K562 (cell line): ENCODE measurements at regions not wholly inside any gene's neighbourhood (a gene's known extent, or its start where the extent isn't known, plus 50 kb on each side); places are given as distances from the start of the nearest gene placed in this dataset.

ENCODE experiments used
- ATAC-seq: fragments of 200-7000 bp; cut with Tn5 transposase; 3 replicates; pipeline ENCODE4 v1.9.1; 2020; ENCODE audit warnings: moderate library complexity
- BruUV-seq: library from RNA; stranded (reverse); fragments of 400-500 nt; replicated peaks from 2 replicates; lab custom pipeline; 2021; lab: Mats Ljungman, UMichigan
- CTCF ChIA-PET: fragments of 300-600 bp; formaldehyde crosslinking; extraction: SDS; loops from one replicate; lab custom pipeline; 2021; ENCODE audit warnings: low intra/inter-chr PET ratio; lab: Yijun Ruan, JAX
- POLR2A ChIA-PET: fragments of 300-600, 350-650 bp; sonication (Branson Sonifier 250); formaldehyde crosslinking; extraction: SDS; loops from one replicate; lab custom pipeline; 2021; ENCODE audit warnings: antibody characterized with exemption, inconsistent platforms; lab: Yijun Ruan, JAX
- DNase-seq, 4 experiments: peaks; one replicate each; pipeline versions ENCODE4 v3.0.0 to v3.0.0-alpha.2; 2011 to 2018; ENCODE audit warnings: low spot score in 3 of 4, mixed read lengths in 3 of 4; ENCODE audit errors: extremely low read depth in 1 of 4
- FAIRE-seq: peaks from 2 replicates; lab custom pipeline; 2011; peaks lifted over from hg19 to GRCh38; lab: Jason Lieb, UNC
- H2AFZ ChIP-seq: 2 replicates; pipeline ENCODE4 v1.6.0; 2011; ENCODE audit warnings: low read depth, low read length, control low read depth, inconsistent platforms
- H3K27ac ChIP-seq: fragments of 200-600 bp; 3 replicates; pipeline ENCODE4 v1.8.0; 2011; ENCODE audit warnings: low read depth, mild to moderate bottlenecking, control low read depth, inconsistent platforms, low read length, moderate library complexity, mixed read lengths; ENCODE audit errors: extremely low read depth
- H3K27me3 ChIP-seq, 2 experiments: fragments of 300-600 bp in 1 of 2; 2 replicates in 1 of 2; 3 replicates in 1 of 2; pipeline versions ENCODE4 v1.6.0 to v1.8.0; 2011; ENCODE audit warnings: inconsistent platforms in 2 of 2, low read length in 2 of 2, mild to moderate bottlenecking in 1 of 2, mixed read lengths in 1 of 2, moderate library complexity in 1 of 2; ENCODE audit not compliant: control insufficient read depth in 2 of 2, insufficient read depth in 2 of 2
- H3K36me3 ChIP-seq: fragments of 300-600 bp; 3 replicates; pipeline ENCODE4 v1.8.0; 2011; ENCODE audit warnings: mild to moderate bottlenecking, low read length, inconsistent platforms; ENCODE audit not compliant: control insufficient read depth, insufficient read depth
- H3K4me1 ChIP-seq, 2 experiments: fragments of 200-600 bp in 1 of 2; replicated peaks in 1 of 2; 2 replicates in 1 of 2; 3 replicates in 1 of 2; pipeline versions ENCODE4 v1.5.1 to v1.8.0; 2011; ENCODE audit warnings: inconsistent platforms in 2 of 2, low read length in 2 of 2, mild to moderate bottlenecking in 1 of 2, mixed read lengths in 1 of 2, moderate library complexity in 1 of 2; ENCODE audit not compliant: control insufficient read depth in 2 of 2, insufficient read depth in 2 of 2
- H3K4me2 ChIP-seq: 2 replicates; pipeline ENCODE4 v1.6.1; 2011; ENCODE audit warnings: low read length, control low read depth, inconsistent platforms, mixed read lengths; ENCODE audit not compliant: insufficient read depth
- H3K4me3 ChIP-seq: fragments of 200-600 bp; sonication (generic), shearing (Covaris generic); 2 replicates; pipeline ENCODE4 v1.5.1; 2016; ENCODE audit warnings: control low read depth, inconsistent platforms
- H3K79me2 ChIP-seq: fragments of 200-600 bp; 3 replicates; pipeline ENCODE4 v1.8.0; 2011; ENCODE audit warnings: low read length, inconsistent platforms; ENCODE audit not compliant: control insufficient read depth, insufficient read depth
- H3K9ac ChIP-seq, 2 experiments: 2 replicates each; pipeline versions ENCODE4 v1.6.0 to v1.6.1; 2011; ENCODE audit warnings: low read depth in 2 of 2, low read length in 2 of 2, control low read depth in 1 of 2, inconsistent platforms in 1 of 2, mild to moderate bottlenecking in 1 of 2, mixed read lengths in 1 of 2; ENCODE audit not compliant: insufficient read depth in 1 of 2
- H3K9me1 ChIP-seq: one replicate; pipeline ENCODE4 v1.6.0; 2011; ENCODE audit warnings: inconsistent platforms, mild to moderate bottlenecking, low read length, moderate library complexity; ENCODE audit not compliant: control insufficient read depth, insufficient read depth
- H3K9me3 ChIP-seq: replicated peaks from 2 replicates; pipeline ENCODE4 v1.5.1; 2011; ENCODE audit warnings: low read depth, low read length, inconsistent platforms; ENCODE audit not compliant: control insufficient read depth, insufficient read depth
- H4K20me1 ChIP-seq: replicated peaks from 2 replicates; pipeline ENCODE4 v1.6.1; 2011; ENCODE audit warnings: low read length, inconsistent platforms, mixed read lengths; ENCODE audit not compliant: control insufficient read depth, insufficient read depth
- ETS2 ChIP-seq: IDR thresholded peaks from 2 replicates; pipeline ENCODE4 v1.6.1; 2016; ENCODE audit warnings: borderline replicate concordance, missing genetic modification characterization, mild to moderate bottlenecking, moderate library complexity, missing compliant biosample characterization; ENCODE audit not compliant: poor library complexity, severe bottlenecking
- HNRNPLL ChIP-seq: fragments of 200-400 bp; formaldehyde crosslinking; IDR thresholded peaks from 2 replicates; pipeline ENCODE4 v1.6.1; 2017; ENCODE audit warnings: low read length, low read depth, mild to moderate bottlenecking; ENCODE audit not compliant: poor library complexity, severe bottlenecking
- RNF219 ChIP-seq: fragments of 250-450 bp; sonication (Bioruptor Pico); IDR thresholded peaks from 2 replicates; pipeline ENCODE4 v1.5.0; 2022; ENCODE audit warnings: mild to moderate bottlenecking
- WGBS: fragments of 100-300 bp; shearing (Covaris generic); methylation state at CpG from one replicate; pipeline ENCODE4 v1.1.6; 2016; ENCODE audit warnings: low coverage, mixed read lengths; ENCODE audit not compliant: insufficient coverage; ENCODE audit errors: missing lambda C conversion rate; 5-methylcytosine and 5-hydroxymethylcytosine counted together
- in situ Hi-C: fragments of 300-500 bp; cut with MboI; formaldehyde crosslinking; loops from 4 replicates; pipeline ENCODE4 v1.15.0; 2018; ENCODE audit warnings: inconsistent platforms, mixed read lengths
- intact Hi-C: fragments of 100-400 bp; cut with micrococcal nuclease; formaldehyde crosslinking; loops from 2 replicates; pipeline ENCODE4 v1.14.2; 2022

- no peak overlapping the region for H3K27ac ChIP-seq
- H3K4me1 ChIP-seq = no peaks in the 10 kb centered on the region
- no peak overlapping the region for H3K4me3 ChIP-seq
- WGBS = 0% methylated on average over 7 of the region's 7 CpGs
- no peaks in the 10 kb centered on the region for H4K20me1 ChIP-seq
- H3K9ac ChIP-seq = no peak overlapping the region
- no peak overlapping the region for H3K4me2 ChIP-seq
- H3K27me3 ChIP-seq = no peaks in the 10 kb centered on the region
- H3K36me3 ChIP-seq = no peaks in the 10 kb centered on the region
- ChIA-PET CTCF (no interaction called here), POLR2A (interaction anchor here (0.9 to 1.2 kb wide), 3 partner anchors 10 to 12 kb away, joined by 3 read pairs; no protein-coding TSS in a partner anchor)
- no peak for DNase-seq
- FAIRE-seq = no peak
- intact Hi-C loops = no loop called here
- no peaks in the 10 kb centered on the region for H3K79me2 ChIP-seq
- ATAC-seq = no peak
- no peaks in the 10 kb centered on the region for H3K9me3 ChIP-seq
- H2AFZ ChIP-seq = no peak overlapping the region
- in situ Hi-C loops = no loop called here
- H3K9me1 ChIP-seq = no peaks in the 10 kb centered on the region
- TF ChIP-seq HNRNPLL (no peak), ETS2 (tag) (no peak)
- BruUV-seq = no TSS peak
Measured at GRCh38 chr16:54689072-54689865, 241.4 kb upstream of the IRX5 start.

- FAIRE-seq (no peak), ATAC-seq (no peak), DNase-seq (no peak)
- Histone ChIP-seq H3K4me3 (no peak overlapping the region), H3K4me1 (no peaks in the 10 kb centered on the region), H3K9me1 (no peaks in the 10 kb centered on the region), H4K20me1 (no peaks in the 10 kb centered on the region), H3K79me2 (no peaks in the 10 kb centered on the region), H3K27ac (no peak overlapping the region), H2AFZ (no peak overlapping the region), H3K27me3 (no peaks in the 10 kb centered on the region), H3K4me2 (no peak overlapping the region), H3K36me3 (no peaks in the 10 kb centered on the region), H3K9me3 (no peaks in the 10 kb centered on the region), H3K9ac (no peak overlapping the region)
- BruUV-seq = no TSS peak
- no peak for TF ChIP-seq RNF219 (CRISPR knock-in tag)
- CTCF ChIA-PET = no interaction called here
- WGBS = 0% methylated on average over 1 of the region's 1 CpG
- in situ Hi-C loops (no loop called here), intact Hi-C loops (no loop called here)
- POLR2A ChIA-PET = no interaction called here
Measured at GRCh38 chr16:54688339-54688738, 242.3 kb upstream of the IRX5 start.
